ENCODE measurements at regions not wholly inside any gene's neighbourhood (a gene's known extent, or its start where the extent isn't known, plus 50 kb on each side); places are given as distances from the start of the nearest gene placed in this dataset.

DNA sequence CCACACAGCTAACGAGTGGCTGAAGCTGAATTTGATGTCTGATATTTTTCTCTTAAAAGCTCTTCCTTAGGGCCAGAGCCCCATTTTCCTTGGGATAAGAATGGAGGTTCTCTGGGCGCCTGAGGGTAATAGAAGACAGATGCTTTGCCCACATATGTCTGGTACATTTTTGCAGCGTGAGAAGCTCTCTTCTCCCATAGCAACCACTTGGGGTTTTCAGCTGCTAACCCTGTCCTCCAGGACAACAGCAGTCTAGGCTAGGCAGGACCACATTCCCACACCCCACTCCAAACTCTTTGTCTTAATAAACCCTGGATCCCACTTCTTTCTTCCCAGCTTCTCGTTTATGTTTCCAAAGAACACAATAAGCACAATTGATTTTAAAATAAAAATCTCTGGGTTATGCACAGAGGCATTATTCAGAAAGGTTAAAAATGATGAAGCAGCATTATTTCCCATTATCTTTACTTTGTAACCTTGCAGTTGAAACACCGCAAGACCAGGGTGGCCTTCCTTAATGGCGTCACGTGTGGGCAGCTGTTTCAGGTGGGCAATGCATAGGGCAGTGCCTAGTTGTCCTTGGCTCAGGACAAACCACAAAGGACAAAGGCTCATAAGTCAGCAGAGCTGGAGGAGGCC, 56.5 kb upstream of the NTRK3 start:
- TF ChIP-seq, protein P1, sequence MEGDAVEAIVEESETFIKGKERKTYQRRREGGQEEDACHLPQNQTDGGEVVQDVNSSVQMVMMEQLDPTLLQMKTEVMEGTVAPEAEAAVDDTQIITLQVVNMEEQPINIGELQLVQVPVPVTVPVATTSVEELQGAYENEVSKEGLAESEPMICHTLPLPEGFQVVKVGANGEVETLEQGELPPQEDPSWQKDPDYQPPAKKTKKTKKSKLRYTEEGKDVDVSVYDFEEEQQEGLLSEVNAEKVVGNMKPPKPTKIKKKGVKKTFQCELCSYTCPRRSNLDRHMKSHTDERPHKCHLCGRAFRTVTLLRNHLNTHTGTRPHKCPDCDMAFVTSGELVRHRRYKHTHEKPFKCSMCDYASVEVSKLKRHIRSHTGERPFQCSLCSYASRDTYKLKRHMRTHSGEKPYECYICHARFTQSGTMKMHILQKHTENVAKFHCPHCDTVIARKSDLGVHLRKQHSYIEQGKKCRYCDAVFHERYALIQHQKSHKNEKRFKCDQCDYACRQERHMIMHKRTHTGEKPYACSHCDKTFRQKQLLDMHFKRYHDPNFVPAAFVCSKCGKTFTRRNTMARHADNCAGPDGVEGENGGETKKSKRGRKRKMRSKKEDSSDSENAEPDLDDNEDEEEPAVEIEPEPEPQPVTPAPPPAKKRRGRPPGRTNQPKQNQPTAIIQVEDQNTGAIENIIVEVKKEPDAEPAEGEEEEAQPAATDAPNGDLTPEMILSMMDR (IDR thresholded peaks at IDR 0.05) = no peak
- TF ChIP-seq ZFX (IDR thresholded peaks at IDR 0.05; ENCODE audit: borderline replicate concordance) = no peak
